SK-N-SH (cell line): ENCODE measurements at regions not wholly inside any gene's neighbourhood (a gene's known extent, or its start where the extent isn't known, plus 50 kb on each side); places are given as distances from the start of the nearest gene placed in this dataset.

ENCODE experiments used
- CTCF ChIA-PET: fragments of 300-600, 350-600 bp; formaldehyde crosslinking; extraction: SDS; loops from one replicate; lab custom pipeline; 2021; lab: Yijun Ruan, JAX
- POLR2A ChIA-PET: fragments of 350-600 bp; sonication (Branson Sonifier 250); formaldehyde crosslinking; extraction: SDS; loops from one replicate; lab custom pipeline; 2020; ENCODE audit warnings: antibody characterized with exemption, inconsistent platforms; lab: Yijun Ruan, JAX
- DNase-seq: peaks from one replicate; pipeline ENCODE4 v3.0.0; 2012
- H2AFZ ChIP-seq: fragments of 200-600 bp; sonication (generic); 2 replicates; pipeline ENCODE4 v1.8.1; 2016; ENCODE audit warnings: antibody characterized with exemption, mild to moderate bottlenecking, low read depth
- H3F3A ChIP-seq: fragments of 200-600 bp; sonication (generic); replicated peaks from 2 replicates; pipeline ENCODE3; 2016; ENCODE audit warnings: antibody characterized with exemption, mild to moderate bottlenecking; ENCODE audit not compliant: insufficient read depth
- H3K27ac ChIP-seq, 2 experiments: fragments of 200-500 bp in 1 of 2; fragments of 200-600 bp in 1 of 2; sonication (Bioruptor generic) in 1 of 2; sonication (generic), shearing (Covaris generic) in 1 of 2; 2 replicates each; pipeline versions ENCODE4 v1.5.1 to v1.6.1; 2014 to 2016; ENCODE audit warnings: low read depth in 2 of 2, inconsistent platforms in 1 of 2, low read length in 1 of 2, mild to moderate bottlenecking in 1 of 2, mixed read lengths in 1 of 2
- H3K27me3 ChIP-seq: fragments of 200-600 bp; sonication (generic), shearing (Covaris generic); 2 replicates; pipeline ENCODE4 v1.6.1; 2016; ENCODE audit warnings: mixed run types; ENCODE audit not compliant: insufficient read depth
- H3K36me3 ChIP-seq, 2 experiments: fragments of 200-500 bp in 1 of 2; fragments of 200-600 bp in 1 of 2; sonication (Bioruptor generic) in 1 of 2; sonication (generic) in 1 of 2; replicated peaks in 1 of 2; 2 replicates each; pipeline versions ENCODE3 to v1.5.1; 2014 to 2016; ENCODE audit warnings: low read length in 1 of 2, mild to moderate bottlenecking in 1 of 2; ENCODE audit not compliant: insufficient read depth in 2 of 2, control insufficient read depth in 1 of 2
- H3K4me1 ChIP-seq, 2 experiments: fragments of 200-500 bp in 1 of 2; fragments of 200-600 bp in 1 of 2; sonication (Bioruptor generic) in 1 of 2; sonication (generic), shearing (Covaris generic) in 1 of 2; 2 replicates each; pipeline versions ENCODE4 v1.5.1 to v1.6.1; 2014 to 2016; ENCODE audit warnings: low read depth in 1 of 2, low read length in 1 of 2, mixed run types in 1 of 2; ENCODE audit not compliant: insufficient read depth in 2 of 2, control insufficient read depth in 1 of 2
- H3K4me2 ChIP-seq: fragments of 200-600 bp; sonication (generic), shearing (Covaris generic); 2 replicates; pipeline ENCODE4 v1.6.1; 2017; ENCODE audit warnings: mixed run types
- H3K4me3 ChIP-seq, 2 experiments: fragments of 200-500 bp in 1 of 2; fragments of 200-600 bp in 1 of 2; sonication (Bioruptor generic) in 1 of 2; sonication (generic), shearing (Covaris generic) in 1 of 2; 2 replicates each; pipeline versions ENCODE4 v1.5.1 to v1.8.1; 2014 to 2016; ENCODE audit warnings: low read depth in 2 of 2, inconsistent platforms in 1 of 2, low read length in 1 of 2, mild to moderate bottlenecking in 1 of 2, mixed read lengths in 1 of 2, moderate library complexity in 1 of 2
- H3K79me2 ChIP-seq: fragments of 200-600 bp; sonication (generic); 2 replicates; pipeline ENCODE4 v1.8.1; 2017; ENCODE audit warnings: mild to moderate bottlenecking; ENCODE audit not compliant: insufficient read depth
- H3K9ac ChIP-seq: fragments of 200-600 bp; sonication (generic); 2 replicates; pipeline ENCODE4 v1.6.1; 2017; ENCODE audit warnings: mixed run types
- H3K9me2 ChIP-seq: fragments of 200-600 bp; sonication (generic); 2 replicates; pipeline ENCODE4 v1.6.1; 2017; ENCODE audit warnings: mixed run types
- H3K9me3 ChIP-seq: fragments of 200-600 bp; sonication (generic); 2 replicates; pipeline ENCODE4 v1.6.1; 2017; ENCODE audit warnings: mixed run types, mild to moderate bottlenecking, moderate library complexity
- H4K20me1 ChIP-seq: fragments of 200-600 bp; sonication (generic); 2 replicates; pipeline ENCODE4 v1.6.1; 2017; ENCODE audit warnings: mild to moderate bottlenecking, mixed run types; ENCODE audit not compliant: insufficient read depth
- CHD2 ChIP-seq: fragments of 150-350 bp; IDR thresholded peaks from 2 replicates; pipeline ENCODE4 v1.6.1; 2018; ENCODE audit warnings: low read length; ENCODE audit not compliant: partially characterized antibody
- JUND ChIP-seq: IDR thresholded peaks from 2 replicates; pipeline ENCODE4 v1.4.0; 2012
- PBX3 ChIP-seq: IDR thresholded peaks from 2 replicates; pipeline ENCODE4; 2012
- POLR2AphosphoS5 ChIP-seq: IDR thresholded peaks from 2 replicates; pipeline ENCODE4 v1.6.1; 2012; ENCODE audit warnings: low read depth, low read length
- RAD21 ChIP-seq: IDR thresholded peaks from 2 replicates; pipeline ENCODE4 v1.6.1; 2012; ENCODE audit warnings: mild to moderate bottlenecking, low read length
- RCOR1 ChIP-seq: fragments of 150-350 bp; IDR thresholded peaks from 2 replicates; pipeline ENCODE4 v1.6.1; 2017; ENCODE audit warnings: antibody characterized with exemption, low read length
- REST ChIP-seq: IDR thresholded peaks from 2 replicates; pipeline ENCODE4 v1.6.1; 2012; ENCODE audit warnings: mild to moderate bottlenecking, low read depth, low read length, moderate library complexity
- SMC3 ChIP-seq: IDR thresholded peaks from 2 replicates; pipeline ENCODE4 v1.6.1; 2012; ENCODE audit warnings: low read depth, low read length, improper control_type of control experiment
- TAF1 ChIP-seq: IDR thresholded peaks from 2 replicates; pipeline ENCODE4 v1.6.1; 2012; ENCODE audit warnings: low read depth, mild to moderate bottlenecking, low read length, moderate library complexity, borderline replicate concordance
- TCF12 ChIP-seq: IDR thresholded peaks from 2 replicates; pipeline ENCODE4 v1.4.0; 2012
- USF1 ChIP-seq: IDR thresholded peaks from 2 replicates; pipeline ENCODE4 v1.4.0; 2012; ENCODE audit warnings: low read depth, borderline replicate concordance
- USF2 ChIP-seq: fragments of 150-350 bp; IDR thresholded peaks from 2 replicates; pipeline ENCODE4 v1.6.1; 2017; ENCODE audit warnings: antibody characterized with exemption, low read length, low read depth, borderline replicate concordance
- ZBTB33 ChIP-seq: IDR thresholded peaks from 2 replicates; pipeline ENCODE4 v1.4.0; 2012; ENCODE audit warnings: low read depth, borderline replicate concordance
- WGBS: methylation state at CpG from one replicate; pipeline ENCODE4 v1.1.6; 2017; ENCODE audit warnings: low lambda C conversion rate; 5-methylcytosine and 5-hydroxymethylcytosine counted together

- DNase-seq = no peak
- 20% methylated on average over 2 of the region's 2 CpGs for WGBS
- Histone ChIP-seq H3K79me2 (no peaks in the 10 kb centered on the region), H4K20me1 (no peaks in the 10 kb centered on the region), H3K27me3 (no peaks in the 10 kb centered on the region), H3K9me2 (no peaks in the 10 kb centered on the region), H3F3A (no peaks in the 10 kb centered on the region), H3K4me3 (no peak overlapping the region), H3K4me1 (no peaks in the 10 kb centered on the region), H2AFZ (no peak overlapping the region), H3K9me3 (no peaks in the 10 kb centered on the region), H3K27ac (no peak overlapping the region), H3K4me2 (no peak overlapping the region), H3K36me3 (no peaks in the 10 kb centered on the region), H3K9ac (no peak overlapping the region)
- ChIA-PET POLR2A (no interaction called here), CTCF (interaction anchor here (0.6 kb wide), 1 partner anchor 8 kb away, joined by 3 read pairs; no protein-coding TSS in a partner anchor)
- TF ChIP-seq CHD2 (no peak), TAF1 (no peak), USF1 (no peak), JUND (no peak), PBX3 (no peak), TCF12 (no peak), ZBTB33 (no peak), USF2 (no peak), POLR2AphosphoS5 (no peak), RCOR1 (no peak), REST (no peak), RAD21 (no peak), SMC3 (no peak)
Measured at GRCh38 chr4:65126200-65126599, 544.1 kb downstream of the EPHA5 start.
